Cardiac fibroblast (primary cell): ENCODE measurements at regions not wholly inside any gene's neighbourhood (a gene's known extent, or its start where the extent isn't known, plus 50 kb on each side); places are given as distances from the start of the nearest gene placed in this dataset.
A peak's percentile ranks its signal among the peaks of the same experiment; 100 is the strongest.

Source experiments
- DNase-seq, 2 donors: peaks; one replicate each; pipeline versions ENCODE4 v3.0.0 to v3.0.0-alpha.2; 2010; ENCODE audit warnings: low read depth in 2 of 2
- H3K4me3 ChIP-seq, 2 donors: replicated peaks in 1 of 2; 1 replicate in 1 of 2; 2 replicates in 1 of 2; pipeline ENCODE4 v1.5.1; 2011; ENCODE audit warnings: low read depth in 2 of 2, low read length in 2 of 2, mild to moderate bottlenecking in 2 of 2, moderate library complexity in 1 of 2
- TF ChIP-seq, protein P1 (sequence below): IDR thresholded peaks from one replicate; pipeline ENCODE4 v1.5.1; 2011; ENCODE audit warnings: low read depth, mild to moderate bottlenecking, low read length, inconsistent platforms

DNA sequence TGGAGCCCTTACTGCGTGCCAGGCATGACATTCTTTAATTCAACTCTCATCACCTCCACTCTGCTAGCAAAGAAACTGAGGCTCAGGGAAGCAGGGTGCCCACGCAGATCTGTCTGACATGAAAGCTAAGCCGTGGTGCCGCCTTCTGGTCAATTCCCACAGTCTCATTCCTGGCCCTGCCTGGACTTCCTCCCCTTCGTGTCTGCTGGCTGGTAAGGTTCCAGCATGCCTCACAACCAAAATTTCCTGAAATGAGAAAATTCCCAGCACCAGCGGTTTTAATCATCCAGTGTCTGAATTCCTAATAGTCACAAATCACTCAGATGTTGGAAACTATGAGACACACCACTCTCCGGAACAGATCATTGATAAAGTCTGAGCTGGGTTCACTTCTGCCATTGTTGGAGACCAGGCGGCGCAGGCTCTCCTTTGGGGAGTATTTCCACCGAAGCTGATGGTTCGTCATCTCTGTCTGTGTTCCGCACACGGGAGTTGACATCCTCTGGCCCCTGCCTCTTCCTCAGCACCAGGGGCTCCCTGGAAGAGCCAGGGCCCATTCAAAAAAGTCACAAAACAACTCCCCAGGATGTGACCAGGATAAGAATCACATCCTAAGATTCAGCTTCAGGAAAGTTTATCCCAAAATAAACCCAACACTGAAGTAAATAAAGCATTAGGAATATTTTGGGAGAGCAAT, 167.7 kb downstream of the PLPP3 start:
- TF ChIP-seq, protein P1, sequence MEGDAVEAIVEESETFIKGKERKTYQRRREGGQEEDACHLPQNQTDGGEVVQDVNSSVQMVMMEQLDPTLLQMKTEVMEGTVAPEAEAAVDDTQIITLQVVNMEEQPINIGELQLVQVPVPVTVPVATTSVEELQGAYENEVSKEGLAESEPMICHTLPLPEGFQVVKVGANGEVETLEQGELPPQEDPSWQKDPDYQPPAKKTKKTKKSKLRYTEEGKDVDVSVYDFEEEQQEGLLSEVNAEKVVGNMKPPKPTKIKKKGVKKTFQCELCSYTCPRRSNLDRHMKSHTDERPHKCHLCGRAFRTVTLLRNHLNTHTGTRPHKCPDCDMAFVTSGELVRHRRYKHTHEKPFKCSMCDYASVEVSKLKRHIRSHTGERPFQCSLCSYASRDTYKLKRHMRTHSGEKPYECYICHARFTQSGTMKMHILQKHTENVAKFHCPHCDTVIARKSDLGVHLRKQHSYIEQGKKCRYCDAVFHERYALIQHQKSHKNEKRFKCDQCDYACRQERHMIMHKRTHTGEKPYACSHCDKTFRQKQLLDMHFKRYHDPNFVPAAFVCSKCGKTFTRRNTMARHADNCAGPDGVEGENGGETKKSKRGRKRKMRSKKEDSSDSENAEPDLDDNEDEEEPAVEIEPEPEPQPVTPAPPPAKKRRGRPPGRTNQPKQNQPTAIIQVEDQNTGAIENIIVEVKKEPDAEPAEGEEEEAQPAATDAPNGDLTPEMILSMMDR, result no peak
- H3K4me3 ChIP-seq, result no peak overlapping the region
- peak in 1 of 2 donors; percentile 70 for DNase-seq

DNA sequence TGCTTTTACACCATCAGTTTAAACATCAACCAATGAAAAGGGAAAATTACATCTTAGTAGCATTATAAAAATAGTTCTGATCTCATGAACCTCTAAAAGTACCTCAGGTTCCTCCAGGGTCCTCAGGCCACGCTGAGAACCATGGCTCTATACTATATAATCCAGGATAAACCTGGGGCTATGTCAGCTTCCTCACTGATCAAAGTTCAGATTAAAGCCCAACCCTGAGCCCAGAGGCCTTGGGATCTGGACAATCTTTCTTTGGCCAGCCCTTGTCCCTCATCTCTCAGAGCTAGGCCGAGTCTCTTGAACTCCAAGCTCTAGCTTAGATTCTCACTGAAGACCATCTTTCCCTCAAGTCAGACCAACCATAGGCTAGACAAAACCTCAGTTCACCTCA, 168.3 kb downstream of the PLPP3 start:
- no peak for DNase-seq
- TF ChIP-seq, protein P1, result no peak
- no peak overlapping the region for H3K4me3 ChIP-seq

DNA sequence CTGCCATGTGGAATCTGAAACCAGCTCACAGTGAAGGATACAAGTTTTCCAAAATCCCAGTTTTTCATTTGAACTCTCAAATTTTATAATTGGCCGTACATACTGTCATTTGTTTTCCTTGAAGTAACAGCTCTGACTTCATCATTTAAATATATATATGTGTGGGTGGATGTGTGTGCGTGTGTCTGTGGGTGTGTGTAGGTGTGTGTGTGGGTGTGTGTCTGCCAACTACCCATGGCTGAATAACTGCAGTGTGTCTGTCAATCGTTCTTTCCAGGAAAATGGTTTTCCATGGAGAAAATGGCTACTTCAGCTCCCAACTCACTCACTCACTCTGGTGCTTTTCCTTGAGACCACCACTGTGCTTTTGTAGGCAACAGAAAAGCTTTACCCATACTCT, 169.0 kb downstream of the PLPP3 start:
- H3K4me3 ChIP-seq, result no peak overlapping the region
- TF ChIP-seq, protein P1, result no peak
- no peak for DNase-seq

DNA sequence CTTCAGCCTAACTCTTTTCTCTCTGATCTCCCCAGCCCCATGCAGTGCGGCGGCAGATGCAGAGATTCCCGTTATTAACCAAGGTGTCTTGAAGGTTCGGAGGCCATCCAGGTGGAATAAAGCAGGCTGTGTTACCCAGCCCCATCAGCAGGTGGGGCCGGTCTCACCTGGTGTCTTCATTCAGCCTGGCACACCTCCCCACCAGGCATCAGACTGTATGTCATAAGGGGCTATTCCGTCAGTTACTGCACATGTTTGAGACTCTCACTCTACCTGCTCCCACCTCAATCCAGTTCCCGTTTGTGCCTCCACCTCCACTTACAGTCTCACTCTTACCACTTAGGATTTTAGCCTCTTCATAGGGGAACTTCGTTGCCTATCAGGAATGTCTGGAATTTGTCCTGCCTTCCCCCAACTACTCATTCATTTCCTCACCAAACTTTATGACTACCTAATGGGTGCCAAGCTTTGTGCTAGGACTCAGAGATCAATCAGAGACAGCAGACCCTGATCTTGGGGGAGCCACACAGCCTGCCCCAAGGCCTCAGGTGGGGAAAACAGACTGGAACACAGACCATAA, 170.2 kb downstream of the PLPP3 start:
- no peak for DNase-seq
- TF ChIP-seq, protein P1, result peak; percentile 16
- H3K4me3 ChIP-seq, result no peak overlapping the region

DNA sequence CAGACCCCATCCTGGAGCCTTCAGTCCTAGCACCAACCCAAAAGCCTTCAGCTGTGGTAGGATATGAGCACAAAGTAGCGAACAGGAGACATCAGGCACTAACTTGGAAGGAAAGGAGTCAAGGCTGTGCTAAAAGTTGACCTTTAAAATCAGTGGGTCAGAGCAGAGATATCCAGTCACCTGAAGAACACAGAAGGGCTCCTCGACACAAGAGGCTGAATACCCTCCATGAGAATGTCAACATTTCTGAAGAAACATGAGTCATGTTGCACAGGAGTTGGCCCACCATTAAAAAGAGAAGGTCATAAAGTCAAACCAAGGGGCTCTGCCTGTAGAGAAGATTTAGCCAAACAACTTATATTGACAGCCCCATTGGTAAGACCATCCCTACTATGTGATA, 172.5 kb downstream of the PLPP3 start:
- no peak for DNase-seq
- H3K4me3 ChIP-seq, result no peak overlapping the region
- TF ChIP-seq, protein P1, result no peak

DNA sequence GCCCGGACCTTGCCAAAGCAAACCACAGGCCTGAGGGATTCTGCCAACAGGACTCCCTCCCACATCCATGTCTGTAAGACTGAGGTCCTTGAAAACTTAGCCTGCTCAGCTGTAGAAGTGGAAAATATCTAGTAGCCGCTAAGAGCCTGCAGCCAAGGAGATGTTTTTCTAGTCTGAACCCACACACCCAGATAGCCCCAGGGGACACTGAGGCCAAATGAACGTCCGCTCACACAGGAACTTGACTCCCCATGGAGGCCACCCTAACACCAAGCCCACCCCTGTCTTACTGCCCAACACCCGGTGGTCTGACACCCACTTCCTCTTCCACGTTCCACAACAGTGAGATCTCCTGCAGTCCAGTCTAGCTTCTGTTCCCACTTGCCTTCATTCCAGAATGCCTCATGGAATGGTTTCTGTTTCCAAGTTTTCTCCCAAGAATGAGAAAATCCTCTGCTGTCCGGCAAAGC, 174.8 kb downstream of the PLPP3 start:
- TF ChIP-seq, protein P1, result no peak
- peak; percentile 26 to 52 for DNase-seq

More for the DNA sequence above, 174.8 kb downstream of the PLPP3 start:
- H3K4me3 ChIP-seq, result no peak overlapping the region
